Keratinocyte (primary cell): ENCODE measurements at regions not wholly inside any gene's neighbourhood (a gene's known extent, or its start where the extent isn't known, plus 50 kb on each side); places are given as distances from the start of the nearest gene placed in this dataset.

ENCODE experiments used
- CTCF ChIP-seq, 3 experiments: IDR thresholded peaks in 1 of 3; conservative IDR thresholded peaks in 1 of 3; optimal IDR thresholded peaks in 1 of 3; 2 replicates in 2 of 3; 3 replicates in 1 of 3; pipeline versions ENCODE3 to v1.5.1; 2011; ENCODE audit warnings: low read length in 3 of 3, mild to moderate bottlenecking in 3 of 3, moderate library complexity in 2 of 3, control low read depth in 1 of 3, inconsistent platforms in 1 of 3; ENCODE audit not compliant: insufficient read depth in 2 of 3; ENCODE audit errors: extremely low read depth in 1 of 3
- EZH2 ChIP-seq: IDR thresholded peaks from one replicate; pipeline ENCODE4 v1.6.1; 2012; ENCODE audit warnings: inconsistent platforms, mild to moderate bottlenecking, low read length, moderate library complexity

DNA sequence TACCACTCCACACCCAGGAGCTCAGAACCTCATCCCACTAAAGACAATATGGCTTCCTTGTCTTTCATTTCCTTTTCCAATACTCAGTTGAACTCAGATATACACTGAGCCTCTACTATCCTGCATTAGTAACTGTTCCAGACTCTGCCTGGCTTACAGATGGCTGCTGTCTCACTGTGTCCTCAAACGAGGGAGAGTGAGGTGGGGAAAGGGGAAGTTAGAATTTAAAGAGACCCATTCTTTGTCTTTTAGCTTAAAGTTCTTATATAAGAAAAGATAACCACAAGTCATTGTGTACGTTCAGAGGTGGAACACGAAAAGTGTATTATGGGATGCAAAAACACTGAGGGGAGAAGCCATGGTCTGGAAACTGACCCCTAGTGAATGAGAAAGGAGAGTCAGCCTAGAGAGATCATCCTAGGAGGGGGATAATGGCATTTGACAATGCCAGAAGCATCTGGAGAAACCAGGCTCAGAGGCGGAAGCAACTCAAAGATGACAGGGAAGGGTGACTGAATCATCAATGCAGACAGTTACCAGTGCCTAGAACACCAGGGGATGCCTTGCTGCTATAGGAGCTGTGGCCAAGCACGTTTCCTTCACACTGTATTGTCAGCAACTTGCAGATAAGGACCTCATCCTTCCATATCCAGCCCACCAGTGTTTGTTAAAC lies 170.7 kb downstream of the CYRIA start:
- TF ChIP-seq EZH2: no peak
- no peak for TF ChIP-seq CTCF (optimal IDR thresholded peaks at IDR 0.05 in 1 of 3, IDR thresholded peaks at IDR 0.05 in 1 of 3, conservative IDR thresholded peaks at IDR 0.05 in 1 of 3; ENCODE audit: extremely low read depth in 1 of 3, insufficient read depth in 2 of 3, low read length in 3 of 3)
